ENCODE measurements at regions not wholly inside any gene's neighbourhood (a gene's known extent, or its start where the extent isn't known, plus 50 kb on each side); places are given as distances from the start of the nearest gene placed in this dataset.

GRCh38 chr3:106759731-106760130 lies 617.5 kb upstream of the CCDC54 start:
- no peak for TF ChIP-seq CTCF (IDR thresholded peaks at IDR 0.05)
- no peak for TF ChIP-seq POLR2A (IDR thresholded peaks at IDR 0.05)
- TF ChIP-seq EP300 (IDR thresholded peaks at IDR 0.05): no peak
